NCI-H748 treated with DMSO at 0.1 percent for 48 hours (cell line): ENCODE measurements at regions not wholly inside any gene's neighbourhood (a gene's known extent, or its start where the extent isn't known, plus 50 kb on each side); places are given as distances from the start of the nearest gene placed in this dataset.

Experiments used
- DNase-seq: peaks from one replicate; lab custom pipeline; 2025; lab: John Stamatoyannopoulos, UW

DNA sequence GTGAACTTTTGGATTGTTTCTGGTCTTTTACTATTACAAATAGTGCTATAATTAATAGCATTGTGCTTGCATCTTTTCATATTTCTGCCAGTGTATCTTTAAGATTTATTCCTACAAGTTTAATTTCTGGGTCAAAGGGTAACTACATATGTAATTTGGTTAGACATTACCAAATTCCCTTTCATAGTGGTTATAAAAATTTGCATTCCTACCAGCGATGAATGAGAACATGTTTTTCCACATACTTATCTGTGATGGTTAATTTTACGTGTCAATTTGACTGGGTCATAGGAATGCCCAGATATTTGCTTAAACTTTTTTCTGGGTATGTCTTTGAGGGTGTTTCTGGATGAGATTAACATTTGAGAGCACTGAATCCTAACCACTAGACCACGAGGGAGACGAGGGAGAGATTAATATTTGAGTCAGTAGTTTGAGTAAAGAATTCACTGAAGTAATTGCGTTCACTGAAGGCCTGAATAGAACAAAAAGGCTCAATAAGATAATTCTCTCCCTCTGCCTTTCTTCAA lies 132.3 kb upstream of the NEO1 start:
- no peak for DNase-seq

DNA sequence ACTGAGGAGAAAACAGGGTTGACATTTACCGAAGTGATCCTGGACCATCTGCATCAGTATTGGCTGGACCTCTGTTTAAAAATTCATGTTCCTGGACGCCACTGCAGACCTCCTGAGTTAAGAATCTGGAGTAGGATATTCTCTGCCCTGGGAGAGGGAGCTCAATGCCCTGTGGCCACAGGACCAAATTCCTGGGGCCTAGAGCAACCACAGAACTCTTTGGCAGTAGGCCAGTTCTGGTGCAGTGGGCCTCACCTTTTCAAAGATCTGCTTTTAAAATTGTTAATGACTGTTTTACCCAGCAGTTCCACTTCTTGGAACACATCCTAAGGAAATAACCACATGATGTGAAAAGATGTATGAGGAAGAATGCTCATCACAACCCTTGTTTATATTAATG lies 133.3 kb upstream of the ADPGK start:
- DNase-seq, result no peak

DNA sequence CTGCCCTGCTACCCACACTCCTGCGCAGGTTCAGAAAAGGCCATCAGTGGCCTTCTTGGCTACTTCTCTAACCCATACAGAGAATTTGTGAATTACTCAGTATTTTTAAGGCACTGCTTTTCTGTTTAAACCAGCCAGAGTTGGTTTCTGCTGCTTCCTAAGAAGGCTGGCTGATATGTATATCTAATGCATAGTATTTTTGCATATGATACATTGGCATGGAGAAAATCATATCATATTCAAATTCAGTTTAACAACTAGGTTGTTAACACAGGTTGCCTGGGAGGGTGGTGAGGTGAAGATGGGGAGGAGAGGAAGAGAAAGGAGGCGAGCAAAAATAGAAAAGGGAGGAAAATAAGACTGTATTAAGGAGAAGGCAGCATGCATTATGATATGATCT lies 132.8 kb upstream of the ADPGK start:
- no peak for DNase-seq

DNA sequence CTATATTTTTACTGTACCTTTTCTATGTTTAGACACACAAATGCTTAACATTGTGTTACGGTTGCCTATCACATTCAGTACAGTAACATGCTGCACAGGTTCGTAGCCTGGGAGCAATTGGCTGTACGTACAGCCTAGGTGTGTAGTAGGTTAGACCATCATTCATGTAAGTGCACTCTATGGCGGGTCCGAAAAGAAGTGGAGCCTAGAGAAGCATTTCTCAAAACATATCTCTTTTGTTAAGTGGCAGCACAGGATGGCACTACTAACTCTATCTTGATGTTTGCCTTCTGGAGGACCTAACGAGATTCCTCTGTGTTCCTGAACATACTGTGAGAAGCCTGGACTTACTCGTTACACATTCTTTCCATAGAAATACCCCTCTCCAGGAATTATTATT lies 132.3 kb upstream of the ADPGK start:
- DNase-seq, result no peak

- DNase-seq, result no peak
These were observed 129.4 kb upstream of the ADPGK start for GRCh38 chr15:72912996-72913395.

GRCh38 chr15:72912121-72912520 lies 128.6 kb upstream of the ADPGK start:
- DNase-seq, result no peak

GRCh38 chr15:72911626-72912025 lies 128.1 kb upstream of the ADPGK start:
- no peak for DNase-seq

GRCh38 chr15:72908713-72909112 lies 125.2 kb upstream of the ADPGK start:
- DNase-seq, result no peak

DNA sequence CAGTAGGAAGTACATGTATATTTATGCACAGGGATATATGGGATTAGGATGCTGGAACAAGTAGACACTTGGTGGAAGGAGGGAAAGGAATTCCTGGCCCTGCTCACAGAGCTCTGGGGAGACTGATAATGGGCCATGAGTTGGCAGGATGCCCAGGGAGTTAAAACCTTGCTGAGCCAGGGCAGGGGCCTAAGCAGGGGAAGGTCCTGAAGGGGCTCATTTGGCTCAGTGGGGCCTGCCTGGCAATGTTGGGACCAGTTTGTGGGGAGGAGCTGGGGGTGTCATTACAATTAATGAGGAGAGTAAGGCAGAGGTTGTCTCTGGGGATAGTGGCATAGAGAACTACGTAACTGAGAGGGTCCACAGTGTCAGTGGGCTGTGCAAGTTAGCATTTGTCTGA lies 124.2 kb upstream of the ADPGK start:
- DNase-seq, result no peak

GRCh38 chr15:72902919-72903260 lies 119.3 kb upstream of the ADPGK start:
- no peak for DNase-seq

DNA sequence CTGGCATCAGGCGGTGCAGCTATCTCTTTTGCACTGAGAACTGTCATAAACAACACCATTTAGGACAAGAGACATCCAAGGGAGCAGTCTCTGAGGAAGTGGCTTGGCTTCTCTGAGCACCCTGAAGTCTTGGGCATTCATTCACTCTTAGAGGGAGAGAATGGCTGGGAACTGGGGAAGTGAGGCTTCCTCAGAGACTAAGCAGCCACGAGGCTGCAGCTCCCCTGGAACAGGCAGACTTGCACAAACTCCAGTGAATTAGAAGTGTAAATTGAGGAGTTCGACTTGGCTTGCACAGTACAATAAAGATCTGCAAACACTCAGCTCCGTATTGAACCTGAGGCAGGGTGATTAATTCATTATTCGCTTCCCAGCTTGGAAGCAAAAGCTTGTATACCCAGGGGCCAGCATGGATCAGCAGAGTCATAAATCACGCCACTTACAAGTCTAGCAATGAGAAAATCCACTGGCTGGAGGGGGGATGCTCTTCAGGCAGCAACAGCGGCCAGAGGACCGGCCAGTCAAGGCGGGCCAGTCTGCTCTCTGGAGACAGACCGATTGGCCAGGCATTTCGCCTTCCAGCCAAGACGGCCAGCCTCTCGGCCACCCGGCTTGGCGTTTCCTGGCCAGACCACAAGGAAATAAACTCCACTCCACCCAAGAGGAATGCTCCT lies 118.8 kb upstream of the ADPGK start:
- no peak for DNase-seq

GRCh38 chr15:72892986-72893385 lies 109.4 kb upstream of the ADPGK start:
- DNase-seq, result no peak

DNA sequence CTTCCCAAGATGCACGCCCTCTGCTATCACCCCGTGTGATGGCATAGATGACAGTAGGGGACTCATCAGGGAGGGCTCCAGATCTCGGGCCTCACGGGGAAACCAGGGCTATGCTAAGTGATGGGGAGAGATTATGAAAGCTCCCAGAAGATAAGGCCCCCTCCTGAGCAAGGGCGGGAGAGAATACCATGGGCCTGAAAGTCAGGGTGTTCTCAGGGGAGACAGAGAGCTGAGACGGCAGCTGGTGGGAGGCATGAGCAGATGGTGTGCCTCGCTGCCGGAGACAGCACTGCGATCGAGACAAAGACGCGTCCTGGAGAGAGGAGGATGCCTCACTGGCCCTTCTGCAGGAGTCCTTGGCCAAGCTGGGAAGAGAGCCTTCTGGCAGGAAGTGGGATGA lies 106.5 kb upstream of the ADPGK start:
- no peak for DNase-seq

DNA sequence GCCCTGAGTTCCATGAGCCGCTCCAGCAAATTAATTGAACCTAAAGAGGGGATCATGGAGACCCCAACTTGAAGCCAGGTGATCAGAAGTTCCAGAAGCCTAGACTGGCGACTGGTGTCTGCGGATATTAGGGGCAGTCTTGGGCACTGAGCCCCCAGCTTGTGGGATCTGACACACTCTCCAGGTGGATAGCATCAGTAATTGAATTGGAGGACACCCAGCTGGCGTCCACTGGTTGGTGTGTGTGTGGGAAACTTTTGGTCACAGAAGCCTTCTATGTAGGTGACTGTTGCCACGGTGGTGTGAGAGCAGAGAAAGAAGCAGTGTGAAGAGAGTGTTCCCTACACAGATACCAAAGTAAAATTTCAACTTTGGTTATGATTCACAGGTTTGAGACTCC lies 106.0 kb upstream of the ADPGK start:
- no peak for DNase-seq

- DNase-seq, result no peak
These were observed 105.3 kb upstream of the ADPGK start for GRCh38 chr15:72888811-72889210.

DNA sequence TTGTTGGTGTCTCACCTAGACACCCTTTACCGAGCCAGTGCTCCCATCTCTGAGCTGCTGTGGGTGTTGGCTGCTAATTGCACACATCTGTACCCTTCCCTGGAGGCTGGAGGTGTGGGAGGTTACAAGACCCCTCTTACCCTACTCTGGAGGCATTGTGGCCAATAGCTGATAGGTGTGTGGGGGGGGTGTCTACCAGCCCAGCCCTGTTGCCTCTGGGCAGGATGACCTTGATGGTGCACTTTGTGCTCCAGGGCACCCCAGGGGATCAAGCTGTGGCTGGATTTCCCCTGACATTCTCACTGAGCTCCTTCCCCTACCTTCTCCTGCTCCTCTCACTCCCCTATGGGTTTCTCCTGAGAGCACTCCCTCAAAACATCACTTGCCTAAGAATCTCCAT lies 104.7 kb upstream of the ADPGK start:
- no peak for DNase-seq

DNA sequence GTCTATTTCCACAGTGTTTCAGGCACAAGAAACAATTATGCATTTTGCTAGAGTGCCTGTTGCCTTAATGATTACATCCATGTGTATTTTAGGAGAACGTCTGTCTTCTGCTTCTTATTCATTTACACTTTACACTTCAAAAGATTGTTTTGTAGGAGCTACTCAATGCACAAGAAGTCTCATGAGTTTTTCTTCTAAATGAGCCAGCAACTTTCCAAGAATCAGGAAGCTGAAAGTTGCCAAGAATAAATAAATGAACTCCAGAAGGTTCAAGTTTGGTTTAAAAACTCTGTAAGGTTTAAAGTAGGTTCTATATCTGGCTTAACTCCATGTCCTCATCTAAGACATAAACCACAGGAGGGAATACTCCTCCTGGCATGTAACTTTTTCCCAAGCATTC lies 103.8 kb upstream of the ADPGK start:
- no peak for DNase-seq

- no peak for DNase-seq
These were observed 100.8 kb upstream of the ADPGK start for GRCh38 chr15:72884311-72884710.

GRCh38 chr15:72873379-72874233 lies 90.0 kb upstream of the ADPGK start:
- no peak for DNase-seq

DNA sequence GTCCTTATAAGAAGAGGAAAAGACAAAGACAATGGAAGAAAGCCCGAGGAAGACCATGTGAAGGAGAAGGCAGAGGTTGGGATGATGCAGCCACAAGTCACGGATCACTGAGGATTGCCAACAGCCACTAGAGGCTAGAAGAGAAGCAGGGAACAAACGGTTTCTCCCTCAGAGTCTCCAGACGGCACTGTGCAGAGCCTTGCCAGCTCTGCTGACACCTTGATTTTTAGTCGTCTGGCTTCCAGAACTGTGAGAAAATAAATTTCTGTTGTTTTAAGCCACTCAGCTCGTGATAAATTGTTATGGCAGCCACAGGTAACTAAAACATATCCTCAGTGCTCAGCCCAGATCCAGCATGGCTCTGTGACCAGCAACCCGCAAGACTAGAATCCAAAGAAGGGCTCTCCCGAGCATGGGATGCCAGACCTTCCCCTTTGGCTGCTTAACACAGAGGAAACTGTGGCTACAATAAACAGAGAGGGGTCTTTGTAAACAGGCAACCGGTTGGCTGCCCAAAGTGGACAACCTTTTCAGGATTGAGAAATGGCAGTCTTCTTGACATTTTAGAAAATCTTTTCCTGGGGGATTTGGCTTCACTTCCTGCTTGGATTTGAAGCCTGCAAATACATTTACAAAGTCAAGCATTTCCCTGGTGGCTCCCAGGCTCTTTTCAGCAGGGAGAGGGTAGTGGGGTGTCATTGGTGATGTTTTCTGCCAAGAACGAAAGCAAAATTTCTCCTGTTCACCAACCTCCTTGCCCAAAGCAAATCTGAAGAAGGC lies 88.7 kb upstream of the ADPGK start:
- DNase-seq, result no peak

- DNase-seq, result no peak
These were observed 83.5 kb upstream of the ADPGK start for GRCh38 chr15:72866866-72867616.

DNA sequence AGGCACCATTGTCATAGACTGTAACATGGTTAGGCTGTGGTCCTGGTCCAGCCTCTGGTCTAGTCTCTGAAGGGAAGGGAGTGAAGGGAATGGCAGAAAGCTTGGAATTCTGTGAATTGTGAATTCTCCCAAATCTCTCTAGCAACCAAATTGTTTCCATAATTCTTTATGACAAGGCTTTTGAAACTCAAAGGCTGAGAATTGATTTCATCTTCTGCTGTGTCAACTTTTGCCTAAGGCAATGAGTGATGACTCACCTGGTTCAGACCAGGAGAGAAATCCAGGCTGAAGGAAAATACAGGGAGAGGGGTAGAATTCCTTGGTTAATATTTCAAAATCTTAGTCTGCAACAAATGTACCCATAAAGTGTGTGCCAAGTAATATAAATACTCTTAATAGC lies 82.6 kb upstream of the ADPGK start:
- no peak for DNase-seq
